Type B pancreatic cell (in vitro differentiated cells): ENCODE measurements at regions not wholly inside any gene's neighbourhood (a gene's known extent, or its start where the extent isn't known, plus 50 kb on each side); places are given as distances from the start of the nearest gene placed in this dataset.

ENCODE experiments used
- DNase-seq: peaks from one replicate; pipeline ENCODE4 v3.0.0; 2021; ENCODE audit warnings: mixed read lengths; ENCODE audit not compliant: unreplicated experiment; ENCODE audit errors: extremely low spot score
- H3K27ac Mint-ChIP-seq: 2 replicates; pipeline ENCODE4 v1.8.0; 2021; ENCODE audit warnings: mild to moderate bottlenecking, mixed read lengths
- H3K27me3 Mint-ChIP-seq: 2 replicates; pipeline ENCODE4 v1.8.0; 2021; ENCODE audit warnings: mixed read lengths
- H3K36me3 Mint-ChIP-seq: 2 replicates; pipeline ENCODE4 v1.8.0; 2021; ENCODE audit warnings: mixed read lengths
- H3K4me1 Mint-ChIP-seq: one replicate; pipeline ENCODE4 v1.8.0; 2021; ENCODE audit warnings: mixed read lengths; ENCODE audit not compliant: unreplicated experiment
- H3K4me3 Mint-ChIP-seq: 2 replicates; pipeline ENCODE4 v1.8.0; 2021; ENCODE audit warnings: mild to moderate bottlenecking, mixed read lengths
- H3K9me3 Mint-ChIP-seq: 2 replicates; pipeline ENCODE4 v1.8.0; 2021; ENCODE audit warnings: mixed read lengths
- CTCF ChIP-seq: fragments of 200-600 bp; sonication (generic); conservative IDR thresholded peaks from 2 replicates; pipeline ENCODE4 v1.5.0; 2021; ENCODE audit warnings: antibody characterized with exemption, mild to moderate bottlenecking

DNA sequence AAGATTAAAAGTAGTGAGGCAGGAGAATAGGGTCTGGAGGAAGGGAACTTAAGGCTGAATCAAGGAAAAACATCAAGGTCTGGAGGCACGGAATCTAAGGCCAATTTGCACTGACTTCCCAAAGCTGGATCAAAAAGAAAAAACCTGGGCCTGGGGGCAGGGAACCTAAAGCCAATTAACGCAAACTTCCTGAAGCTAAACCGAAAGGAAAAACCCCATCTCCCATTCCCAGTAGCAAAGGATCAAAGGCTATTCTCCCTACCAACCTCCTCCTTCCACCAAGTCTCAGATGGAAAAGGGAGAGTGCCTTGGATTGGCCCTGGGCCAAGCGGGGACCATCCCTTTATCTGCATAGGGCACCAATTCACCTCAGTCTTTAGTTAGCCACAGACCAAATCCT, 384.2 kb downstream of the GRIN2B start:
- Mint-ChIP-seq H3K9me3 (no peaks in the 10 kb centered on the region), H3K27ac (no peak overlapping the region), H3K36me3 (peaks cover 4% of the 10 kb centered on the region), H3K27me3 (peaks cover 30% of the 10 kb centered on the region), H3K4me1 (no peaks in the 10 kb centered on the region), H3K4me3 (no peak overlapping the region)
- TF ChIP-seq CTCF = no peak
- no peak for DNase-seq

GRCh38 chr12:13596714-13597113, 384.7 kb downstream of the GRIN2B start:
- peaks cover 4% of the 10 kb centered on the region for H3K36me3 Mint-ChIP-seq
- DNase-seq = no peak
- H3K27ac Mint-ChIP-seq = no peak overlapping the region
- H3K4me3 Mint-ChIP-seq = no peak overlapping the region
- no peak for TF ChIP-seq CTCF
- peaks cover 35% of the 10 kb centered on the region for H3K27me3 Mint-ChIP-seq
- H3K4me1 Mint-ChIP-seq = no peaks in the 10 kb centered on the region
- H3K9me3 Mint-ChIP-seq = no peaks in the 10 kb centered on the region

- Mint-ChIP-seq H3K27me3 (peaks cover 33% of the 10 kb centered on the region), H3K36me3 (no peaks in the 10 kb centered on the region), H3K4me3 (no peak overlapping the region), H3K27ac (no peak overlapping the region), H3K9me3 (no peaks in the 10 kb centered on the region), H3K4me1 (no peaks in the 10 kb centered on the region)
- no peak for TF ChIP-seq CTCF
- DNase-seq = no peak
Measured at GRCh38 chr12:13595536-13596443, 385.6 kb downstream of the GRIN2B start.

GRCh38 chr12:13594731-13595514, 386.5 kb downstream of the GRIN2B start:
- H3K4me1 Mint-ChIP-seq = no peaks in the 10 kb centered on the region
- TF ChIP-seq CTCF = no peak
- no peaks in the 10 kb centered on the region for H3K9me3 Mint-ChIP-seq
- no peak overlapping the region for H3K27ac Mint-ChIP-seq
- H3K36me3 Mint-ChIP-seq = no peaks in the 10 kb centered on the region
- DNase-seq = no peak
- H3K27me3 Mint-ChIP-seq = peaks cover 30% of the 10 kb centered on the region
- H3K4me3 Mint-ChIP-seq = no peak overlapping the region

DNA sequence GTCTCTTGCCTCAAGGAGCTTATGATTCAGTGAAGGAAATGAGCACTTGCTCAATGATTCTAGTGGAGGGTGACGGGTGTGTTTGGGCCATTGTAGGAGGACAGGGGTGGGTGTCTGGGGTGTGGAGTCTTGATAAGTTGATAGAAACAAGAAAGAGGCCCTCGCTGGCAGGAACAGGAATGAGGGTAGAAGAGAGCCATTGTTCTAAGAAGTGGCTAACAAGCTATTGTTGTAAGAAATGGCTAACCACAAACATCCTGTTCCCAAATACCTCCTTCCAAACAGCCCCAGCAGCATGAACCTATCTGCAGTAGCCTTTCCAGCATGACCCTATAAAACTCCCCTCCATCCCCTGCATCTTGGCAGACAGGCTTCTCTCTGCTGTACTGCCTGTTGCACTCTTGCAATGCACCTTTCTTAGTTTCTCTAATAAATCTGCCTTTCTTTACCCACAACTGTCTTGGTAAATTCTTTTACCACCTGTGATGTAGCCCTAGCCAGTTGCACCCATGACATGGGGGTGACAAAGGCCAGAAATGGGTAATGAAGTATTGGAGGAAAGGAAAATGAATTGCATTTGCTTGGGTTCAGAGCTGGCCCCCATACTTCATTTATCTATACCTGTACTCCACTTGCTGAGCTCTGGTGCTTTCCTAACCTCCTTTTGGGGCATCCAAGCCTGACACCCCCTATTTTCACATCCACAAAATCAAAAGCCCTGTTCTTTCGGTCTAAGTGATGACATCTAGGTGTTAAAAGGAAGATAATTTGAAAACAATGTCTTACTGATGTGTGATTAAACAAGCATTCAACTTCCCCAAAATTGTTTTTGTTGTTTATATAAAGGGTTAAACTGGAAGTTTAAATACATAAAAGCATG, 389.1 kb downstream of the GRIN2B start:
- TF ChIP-seq CTCF = no peak
- H3K9me3 Mint-ChIP-seq = no peaks in the 10 kb centered on the region
- no peaks in the 10 kb centered on the region for H3K4me1 Mint-ChIP-seq
- no peak overlapping the region for H3K27ac Mint-ChIP-seq
- H3K36me3 Mint-ChIP-seq = no peaks in the 10 kb centered on the region
- no peak overlapping the region for H3K4me3 Mint-ChIP-seq
- no peak for DNase-seq
- peaks cover 30% of the 10 kb centered on the region for H3K27me3 Mint-ChIP-seq
